ENCODE measurements at regions not wholly inside any gene's neighbourhood (a gene's known extent, or its start where the extent isn't known, plus 50 kb on each side); places are given as distances from the start of the nearest gene placed in this dataset.
A peak's percentile ranks its signal among the peaks of the same experiment; 100 is the strongest.

GRCh38 chr22:46036558-46037408 lies 59.8 kb upstream of the WNT7B start:
- intact Hi-C loops (cut with DNase I): loop anchor here (2.0 kb wide), 1 partner anchor 78 kb away; no protein-coding TSS in a partner anchor
- Histone ChIP-seq H3K9me3 (no peaks in the 10 kb centered on the region), H3K27ac (peak overlapping the region; percentile 95 to 98 (median 97)), H3K4me3 (peak overlapping the region; percentile 76 to 86 (median 81)), H3K4me1 (peaks cover 0 to 22% (median 17%) of the 10 kb centered on the region in 4 donors), H3K36me3 (no peaks in the 10 kb centered on the region), H3K27me3 (no peaks in the 10 kb centered on the region)
- peak; percentile 67 for DNase-seq
- TF ChIP-seq, protein P1, sequence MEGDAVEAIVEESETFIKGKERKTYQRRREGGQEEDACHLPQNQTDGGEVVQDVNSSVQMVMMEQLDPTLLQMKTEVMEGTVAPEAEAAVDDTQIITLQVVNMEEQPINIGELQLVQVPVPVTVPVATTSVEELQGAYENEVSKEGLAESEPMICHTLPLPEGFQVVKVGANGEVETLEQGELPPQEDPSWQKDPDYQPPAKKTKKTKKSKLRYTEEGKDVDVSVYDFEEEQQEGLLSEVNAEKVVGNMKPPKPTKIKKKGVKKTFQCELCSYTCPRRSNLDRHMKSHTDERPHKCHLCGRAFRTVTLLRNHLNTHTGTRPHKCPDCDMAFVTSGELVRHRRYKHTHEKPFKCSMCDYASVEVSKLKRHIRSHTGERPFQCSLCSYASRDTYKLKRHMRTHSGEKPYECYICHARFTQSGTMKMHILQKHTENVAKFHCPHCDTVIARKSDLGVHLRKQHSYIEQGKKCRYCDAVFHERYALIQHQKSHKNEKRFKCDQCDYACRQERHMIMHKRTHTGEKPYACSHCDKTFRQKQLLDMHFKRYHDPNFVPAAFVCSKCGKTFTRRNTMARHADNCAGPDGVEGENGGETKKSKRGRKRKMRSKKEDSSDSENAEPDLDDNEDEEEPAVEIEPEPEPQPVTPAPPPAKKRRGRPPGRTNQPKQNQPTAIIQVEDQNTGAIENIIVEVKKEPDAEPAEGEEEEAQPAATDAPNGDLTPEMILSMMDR (IDR thresholded peaks at IDR 0.05): no peak
- TF ChIP-seq EP300 (IDR thresholded peaks at IDR 0.05): no peak
- no peak for TF ChIP-seq POLR2A (IDR thresholded peaks at IDR 0.05)
- TF ChIP-seq POLR2AphosphoS5 (IDR thresholded peaks at IDR 0.05): no peak
- WGBS, 2 donors: 28 to 40% methylated on average over 18 of the region's 18 CpGs

GRCh38 chr22:46038174-46038487 lies 61.2 kb upstream of the WNT7B start:
- Histone ChIP-seq H3K4me1 (peaks cover 0 to 32% (median 28%) of the 10 kb centered on the region in 4 donors), H3K27ac (peak overlapping the region in 1 of 4 donors; percentile 34)

DNA sequence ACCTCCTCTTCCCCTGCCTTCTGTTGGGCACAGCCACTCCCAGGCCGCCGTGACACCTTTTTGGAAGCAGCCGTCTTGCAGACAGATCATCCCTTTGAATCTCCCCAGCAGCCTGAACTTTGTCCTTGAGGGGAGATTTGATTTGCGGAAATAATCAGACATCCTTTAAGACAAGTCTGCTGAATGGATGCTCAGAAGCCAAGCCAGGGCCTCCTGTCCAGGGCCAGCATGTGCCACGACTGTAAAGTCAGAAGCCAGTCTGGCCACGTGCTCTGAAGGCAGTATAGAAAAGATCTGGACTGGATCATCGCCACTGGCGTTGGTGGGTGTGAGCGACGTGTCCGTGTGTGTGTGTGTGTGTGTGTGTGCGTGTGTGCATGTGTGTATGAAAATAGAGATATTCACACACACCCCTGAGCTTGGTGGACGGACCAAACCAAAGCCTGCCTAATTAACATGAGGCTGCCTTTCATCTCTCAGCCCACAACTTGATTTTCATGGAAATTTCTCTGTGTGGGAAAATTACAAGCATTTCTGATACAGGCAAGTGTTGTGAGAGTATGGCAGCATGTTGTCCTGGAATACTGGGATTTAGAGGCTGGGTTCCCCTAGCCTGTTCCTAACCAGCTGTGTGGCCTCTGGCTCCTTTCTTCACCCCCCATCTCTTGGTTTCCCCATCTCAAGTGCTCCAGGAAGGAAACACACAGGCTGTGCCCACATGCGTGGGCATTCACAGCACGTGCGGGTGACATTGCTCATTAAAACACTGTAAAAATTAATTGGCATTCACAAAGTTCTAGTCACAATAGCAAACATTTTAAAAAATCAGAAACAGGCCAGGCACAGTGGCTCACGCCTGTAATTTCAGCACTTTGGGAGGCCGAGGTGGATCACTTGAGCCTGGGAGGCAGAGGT lies 61.8 kb upstream of the WNT7B start:
- Histone ChIP-seq H3K4me1 (peaks cover 0 to 38% (median 34%) of the 10 kb centered on the region in 4 donors), H3K4me3 (no peak overlapping the region), H3K27ac (peak overlapping the region in 1 of 4 donors; percentile 51), H3K36me3 (no peaks in the 10 kb centered on the region), H3K9me3 (no peaks in the 10 kb centered on the region), H3K27me3 (no peaks in the 10 kb centered on the region)
- intact Hi-C loops (cut with DNase I): no loop called here
- peak; percentile 55 for DNase-seq
- WGBS, 2 donors: 65 to 78% methylated on average over 18 of the region's 18 CpGs
- no peak for TF ChIP-seq EP300 (IDR thresholded peaks at IDR 0.05)
- TF ChIP-seq, protein P1 (IDR thresholded peaks at IDR 0.05): no peak
- TF ChIP-seq POLR2AphosphoS5 (IDR thresholded peaks at IDR 0.05): no peak
- no peak for TF ChIP-seq POLR2A (IDR thresholded peaks at IDR 0.05)

More at GRCh38 chr22:46038174-46038487, 61.2 kb upstream of the WNT7B start:
- TF ChIP-seq POLR2AphosphoS5 (IDR thresholded peaks at IDR 0.05): no peak
- no peak for TF ChIP-seq POLR2A (IDR thresholded peaks at IDR 0.05)
- TF ChIP-seq EP300 (IDR thresholded peaks at IDR 0.05): no peak
- TF ChIP-seq, protein P1 (IDR thresholded peaks at IDR 0.05): no peak
- no peaks in the 10 kb centered on the region for H3K36me3 ChIP-seq
- 78 to 89% methylated on average over 2 of the region's 2 CpGs for WGBS, 2 donors
- H3K4me3 ChIP-seq: no peak overlapping the region
- DNase-seq: no peak
- H3K27me3 ChIP-seq: no peaks in the 10 kb centered on the region
- H3K9me3 ChIP-seq: no peaks in the 10 kb centered on the region
- intact Hi-C loops (cut with DNase I): no loop called here

DNA sequence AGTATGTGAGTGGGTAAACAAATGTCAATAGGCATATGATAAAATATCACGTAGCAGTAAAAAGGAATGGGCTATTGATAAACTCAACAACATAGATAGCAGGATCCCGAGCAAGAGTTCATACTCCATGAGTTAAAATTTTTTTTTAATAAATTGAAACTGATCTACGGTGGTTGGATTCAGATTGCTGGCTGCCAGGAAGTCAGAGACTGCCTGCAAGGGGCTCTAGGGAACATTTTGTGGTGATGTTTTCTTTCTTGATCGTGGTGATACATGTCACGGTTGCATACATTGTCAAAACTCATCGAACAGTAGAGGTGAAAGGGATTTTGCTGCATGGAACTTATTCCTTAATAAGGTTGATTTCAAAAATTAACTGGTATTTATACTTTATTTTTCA lies 62.6 kb upstream of the WNT7B start:
- Histone ChIP-seq H3K36me3 (no peaks in the 10 kb centered on the region), H3K4me1 (peaks cover 0 to 43% (median 37%) of the 10 kb centered on the region in 4 donors), H3K9me3 (no peaks in the 10 kb centered on the region), H3K27me3 (no peaks in the 10 kb centered on the region), H3K4me3 (no peak overlapping the region), H3K27ac (peak overlapping the region in 1 of 4 donors; percentile 51)
- TF ChIP-seq, protein P1 (IDR thresholded peaks at IDR 0.05): no peak
- TF ChIP-seq POLR2A (IDR thresholded peaks at IDR 0.05): no peak
- TF ChIP-seq POLR2AphosphoS5 (IDR thresholded peaks at IDR 0.05): no peak
- no peak for TF ChIP-seq EP300 (IDR thresholded peaks at IDR 0.05)
- intact Hi-C loops (cut with DNase I): no loop called here
- WGBS, 2 donors: 56 to 80% methylated on average over 6 of the region's 6 CpGs
- no peak for DNase-seq
